ENCODE measurements at regions not wholly inside any gene's neighbourhood (a gene's known extent, or its start where the extent isn't known, plus 50 kb on each side); places are given as distances from the start of the nearest gene placed in this dataset.

DNA sequence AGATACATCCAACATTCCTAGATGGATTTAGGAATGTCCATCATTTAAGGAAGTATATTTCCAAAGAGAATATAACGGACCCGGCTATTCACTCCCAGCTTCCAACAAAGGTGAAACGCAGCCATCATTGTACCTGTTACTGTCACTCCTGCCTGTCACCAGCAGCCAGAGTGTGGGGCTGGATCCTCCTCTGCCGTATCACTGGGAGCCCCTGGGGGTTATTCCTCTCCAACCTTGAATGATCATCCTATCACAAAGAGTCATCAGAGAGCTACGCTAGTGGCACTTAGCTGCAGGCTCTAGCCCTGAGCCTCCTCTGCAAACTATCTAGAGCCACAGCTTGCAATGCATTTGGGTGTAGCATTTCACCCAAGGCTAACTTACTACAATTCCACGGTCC lies 73.6 kb upstream of the NHSL1 start (continued):
- TF ChIP-seq, protein P1, sequence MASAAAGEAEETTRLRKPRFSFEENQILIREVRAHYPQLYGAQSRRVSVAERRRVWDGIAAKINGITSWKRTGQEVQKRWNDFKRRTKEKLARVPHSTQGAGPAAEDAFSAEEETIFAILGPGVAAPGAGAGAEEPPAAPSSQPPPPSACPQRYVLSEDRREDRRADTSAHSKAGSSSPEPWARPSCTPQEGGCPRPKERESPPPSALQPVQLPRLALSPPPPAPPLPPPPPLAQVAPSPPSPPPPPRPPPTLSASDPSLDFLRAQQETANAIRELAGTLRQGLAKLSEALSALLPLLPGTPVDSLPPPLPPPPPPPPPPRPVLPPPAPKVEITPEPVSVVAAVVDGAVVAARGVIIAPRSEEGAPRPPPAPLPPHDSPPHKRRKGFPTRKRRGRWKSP (CRISPR knock-in tag; IDR thresholded peaks at IDR 0.05) = no peak
- TF ChIP-seq RBAK (CRISPR knock-in tag; IDR thresholded peaks at IDR 0.05) (0 out of 2 replicates have a peak, but pooled peaks have one; percentile 67), ZNF7 (CRISPR knock-in tag; IDR thresholded peaks at IDR 0.05) (peak; percentile 39; the same call in 1 of the 2 replicates), SP2 (CRISPR knock-in tag; IDR thresholded peaks at IDR 0.05) (no peak), ZNF589 (CRISPR knock-in tag; conservative IDR thresholded peaks at IDR 0.05) (0 out of 2 replicates have a peak, but pooled peaks have one; percentile 25), ZNF761 (CRISPR knock-in tag; conservative IDR thresholded peaks at IDR 0.05) (peak; percentile 48; the same call in 1 of the 2 replicates), CHD4 (IDR thresholded peaks at IDR 0.05; ENCODE audit: borderline replicate concordance, low read length) (peak; percentile 30; the same call in 1 of the 2 replicates), SP5 (CRISPR knock-in tag; IDR thresholded peaks at IDR 0.05; ENCODE audit: borderline replicate concordance, low read depth) (no peak), RARG (CRISPR knock-in tag; IDR thresholded peaks at IDR 0.05; ENCODE audit: low read depth) (no peak), ELF4 (CRISPR knock-in tag; IDR thresholded peaks at IDR 0.05; ENCODE audit: borderline replicate concordance) (0 out of 2 replicates have a peak, but pooled peaks have one; percentile 12)
- TF ChIP-seq, protein P2, sequence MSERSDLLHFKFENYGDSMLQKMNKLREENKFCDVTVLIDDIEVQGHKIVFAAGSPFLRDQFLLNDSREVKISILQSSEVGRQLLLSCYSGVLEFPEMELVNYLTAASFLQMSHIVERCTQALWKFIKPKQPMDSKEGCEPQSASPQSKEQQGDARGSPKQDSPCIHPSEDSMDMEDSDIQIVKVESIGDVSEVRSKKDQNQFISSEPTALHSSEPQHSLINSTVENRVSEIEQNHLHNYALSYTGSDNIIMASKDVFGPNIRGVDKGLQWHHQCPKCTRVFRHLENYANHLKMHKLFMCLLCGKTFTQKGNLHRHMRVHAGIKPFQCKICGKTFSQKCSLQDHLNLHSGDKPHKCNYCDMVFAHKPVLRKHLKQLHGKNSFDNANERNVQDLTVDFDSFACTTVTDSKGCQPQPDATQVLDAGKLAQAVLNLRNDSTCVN (CRISPR knock-in tag; IDR thresholded peaks at IDR 0.05; ENCODE audit: borderline replicate concordance) = no peak

DNA sequence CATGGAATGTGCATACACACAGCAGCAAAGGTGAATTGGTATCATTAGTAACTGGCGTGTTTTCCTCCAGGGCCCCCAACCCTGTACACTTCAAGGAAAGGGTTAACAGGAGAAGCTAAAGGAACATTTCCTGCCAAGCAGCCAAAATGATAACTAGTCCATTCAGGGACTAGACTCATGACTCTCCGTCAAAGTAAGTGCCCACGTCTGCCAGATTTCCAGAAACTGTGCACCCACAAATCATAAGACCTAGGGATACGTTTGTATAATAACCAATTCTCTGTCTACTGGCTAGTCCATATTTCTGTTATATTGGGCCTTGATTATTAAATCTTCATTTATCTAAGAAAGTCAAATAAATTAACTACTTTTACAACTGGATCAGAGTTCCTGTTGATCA lies 76.0 kb upstream of the NHSL1 start:
- no peaks in the 10 kb centered on the region; a peak in 2 of 5 replicates for H3K27me3 ChIP-seq (ENCODE audit: control insufficient read depth in 1 of 2, insufficient read depth in 2 of 2, low read length in 2 of 2)
- intact Hi-C loops (cut with micrococcal nuclease; ENCODE audit: unreplicated experiment) (no loop called here), in situ Hi-C loops (cut with HindIII; ENCODE audit: extremely low pct_ligation_motif_present, low pct_unique_long_range_greater_than_20kb) (loop anchor here (25.0 kb wide), 2 partner anchors 288 to 787 kb away; partner anchors contain the start of gene CITED2)
- no TSS peak for BruUV-seq (replicated peaks)
- POLR2A ChIA-PET = no interaction called here
- H2AFZ ChIP-seq (ENCODE audit: low read length) = no peak overlapping the region
- H3K36me3 ChIP-seq (replicated peaks in 1 of 2; ENCODE audit: control insufficient read depth in 1 of 2, insufficient read depth in 2 of 2, low read length in 2 of 2) = no peaks in the 10 kb centered on the region
- peak; percentile 49; the same call in 1 of the 2 replicates for TF ChIP-seq ZNF652 (CRISPR knock-in tag; IDR thresholded peaks at IDR 0.05; ENCODE audit: borderline replicate concordance, low read depth)
- TF ChIP-seq, protein P3, sequence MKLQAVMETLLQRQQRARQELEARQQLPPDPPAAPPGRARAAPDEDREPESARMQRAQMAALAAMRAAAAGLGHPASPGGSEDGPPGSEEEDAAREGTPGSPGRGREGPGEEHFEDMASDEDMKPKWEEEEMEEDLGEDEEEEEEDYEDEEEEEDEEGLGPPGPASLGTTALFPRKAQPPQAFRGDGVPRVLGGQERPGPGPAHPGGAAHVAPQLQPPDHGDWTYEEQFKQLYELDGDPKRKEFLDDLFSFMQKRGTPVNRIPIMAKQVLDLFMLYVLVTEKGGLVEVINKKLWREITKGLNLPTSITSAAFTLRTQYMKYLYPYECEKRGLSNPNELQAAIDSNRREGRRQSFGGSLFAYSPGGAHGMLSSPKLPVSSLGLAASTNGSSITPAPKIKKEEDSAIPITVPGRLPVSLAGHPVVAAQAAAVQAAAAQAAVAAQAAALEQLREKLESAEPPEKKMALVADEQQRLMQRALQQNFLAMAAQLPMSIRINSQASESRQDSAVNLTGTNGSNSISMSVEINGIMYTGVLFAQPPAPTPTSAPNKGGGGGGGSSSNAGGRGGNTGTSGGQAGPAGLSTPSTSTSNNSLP (IDR thresholded peaks at IDR 0.05; ENCODE audit: low read depth, low read length) = no peak
- H3K4me3 ChIP-seq (replicated peaks in 1 of 3; ENCODE audit: insufficient read depth in 1 of 3, low read depth in 2 of 3, low read length in 3 of 3) = no peak overlapping the region
- H3K27ac ChIP-seq (ENCODE audit: extremely low read length, insufficient read depth, low read length) = no peak overlapping the region
- peaks cover 21% of the 10 kb centered on the region for H3K79me2 ChIP-seq (ENCODE audit: insufficient read depth, low read length)
- H3K4me2 ChIP-seq (ENCODE audit: low read depth, low read length) = no peak overlapping the region
- FAIRE-seq (no peak), ATAC-seq (no peak), DNase-seq (ENCODE audit: low spot score) (no peak)
- WGBS (ENCODE audit: low lambda C conversion rate) = 79% methylated on average over 4 of the region's 4 CpGs
- H3K9ac ChIP-seq (ENCODE audit: insufficient read depth, low read depth, low read length) = no peak overlapping the region
- CTCF ChIA-PET (ENCODE audit: low intra/inter-chr PET ratio, low total read pairs) = no interaction called here
- no peaks in the 10 kb centered on the region for H4K20me1 ChIP-seq (ENCODE audit: insufficient read depth, low read length)
- H3K4me1 ChIP-seq (ENCODE audit: insufficient read depth, low read length) = peaks cover 23% of the 10 kb centered on the region
- H3K9me3 ChIP-seq (ENCODE audit: low read length) = no peaks in the 10 kb centered on the region
